HUES48 (cell line): ENCODE measurements at regions not wholly inside any gene's neighbourhood (a gene's known extent, or its start where the extent isn't known, plus 50 kb on each side); places are given as distances from the start of the nearest gene placed in this dataset.

ENCODE experiments used
- H3K27ac ChIP-seq: one replicate; pipeline ENCODE4 v1.7.0; 2013; ENCODE audit warnings: low read depth, low read length, inconsistent platforms
- H3K27me3 ChIP-seq: 2 replicates; pipeline ENCODE4 v1.6.1; 2013; ENCODE audit warnings: mild to moderate bottlenecking, low read length; ENCODE audit not compliant: control insufficient read depth, insufficient read depth
- H3K36me3 ChIP-seq: 2 replicates; pipeline ENCODE4 v1.6.1; 2013; ENCODE audit warnings: low read length; ENCODE audit not compliant: control insufficient read depth, insufficient read depth
- H3K4me1 ChIP-seq: 2 replicates; pipeline ENCODE4 v1.6.1; 2013; ENCODE audit warnings: mild to moderate bottlenecking, low read length; ENCODE audit not compliant: control insufficient read depth, insufficient read depth
- H3K4me3 ChIP-seq: 2 replicates; pipeline ENCODE4 v1.5.1; 2013; ENCODE audit warnings: mild to moderate bottlenecking, low read depth, low read length
- H3K9ac ChIP-seq: 2 replicates; pipeline ENCODE4 v1.6.1; 2013; ENCODE audit warnings: mild to moderate bottlenecking, low read depth, low read length, moderate library complexity
- H3K9me3 ChIP-seq: 2 replicates; pipeline ENCODE4 v1.6.1; 2013; ENCODE audit warnings: low read length; ENCODE audit not compliant: control insufficient read depth, insufficient read depth

GRCh38 chr14:76948213-76948947 is 80.1 kb downstream of the IRF2BPL start:
- H3K36me3 ChIP-seq = no peaks in the 10 kb centered on the region
- peaks cover 22% of the 10 kb centered on the region for H3K4me1 ChIP-seq
- H3K9me3 ChIP-seq = no peaks in the 10 kb centered on the region
- H3K27me3 ChIP-seq = no peaks in the 10 kb centered on the region
- H3K4me3 ChIP-seq = 0 out of 2 replicates have a peak overlapping the region, but pooled peaks have one; percentile 43
- peak overlapping the region; percentile 23; the same call in 1 of the 2 replicates for H3K9ac ChIP-seq
- peak overlapping the region; percentile 89 for H3K27ac ChIP-seq

GRCh38 chr14:76947838-76948184 is 80.7 kb downstream of the IRF2BPL start:
- peak overlapping the region; percentile 23; the same call in 1 of the 2 replicates for H3K9ac ChIP-seq
- H3K27me3 ChIP-seq = no peaks in the 10 kb centered on the region
- H3K36me3 ChIP-seq = no peaks in the 10 kb centered on the region
- peak overlapping the region; percentile 43; the same call in 1 of the 2 replicates for H3K4me3 ChIP-seq
- peak overlapping the region; percentile 89 for H3K27ac ChIP-seq
- H3K4me1 ChIP-seq = peaks cover 19% of the 10 kb centered on the region
- H3K9me3 ChIP-seq = no peaks in the 10 kb centered on the region

GRCh38 chr14:76947078-76947837 is 81.2 kb downstream of the IRF2BPL start:
- H3K27me3 ChIP-seq = no peaks in the 10 kb centered on the region
- no peaks in the 10 kb centered on the region for H3K36me3 ChIP-seq
- H3K4me3 ChIP-seq = peak overlapping the region; percentile 43; the same call in 1 of the 2 replicates
- 0 out of 2 replicates have a peak overlapping the region, but pooled peaks have one; percentile 3 for H3K9ac ChIP-seq
- peaks cover 19% of the 10 kb centered on the region for H3K4me1 ChIP-seq
- peak overlapping the region; percentile 89 for H3K27ac ChIP-seq
- no peaks in the 10 kb centered on the region for H3K9me3 ChIP-seq

GRCh38 chr14:76946753-76947077 is 81.8 kb downstream of the IRF2BPL start:
- H3K4me3 ChIP-seq = no peak overlapping the region
- 0 out of 2 replicates have a peak overlapping the region, but pooled peaks have one; percentile 3 for H3K9ac ChIP-seq
- no peaks in the 10 kb centered on the region for H3K9me3 ChIP-seq
- peak overlapping the region; percentile 89 for H3K27ac ChIP-seq
- peaks cover 19% of the 10 kb centered on the region for H3K4me1 ChIP-seq
- H3K36me3 ChIP-seq = no peaks in the 10 kb centered on the region
- H3K27me3 ChIP-seq = no peaks in the 10 kb centered on the region

GRCh38 chr14:76943072-76943471 is 85.4 kb downstream of the IRF2BPL start:
- H3K4me3 ChIP-seq = no peak overlapping the region
- H3K4me1 ChIP-seq = peaks cover 18% of the 10 kb centered on the region
- H3K27me3 ChIP-seq = no peaks in the 10 kb centered on the region
- no peak overlapping the region for H3K27ac ChIP-seq
- H3K36me3 ChIP-seq = no peaks in the 10 kb centered on the region
- no peak overlapping the region for H3K9ac ChIP-seq
- H3K9me3 ChIP-seq = no peaks in the 10 kb centered on the region

GRCh38 chr14:76941946-76942805 is 86.3 kb downstream of the IRF2BPL start:
- no peak overlapping the region for H3K4me3 ChIP-seq
- no peak overlapping the region for H3K27ac ChIP-seq
- H3K9me3 ChIP-seq = no peaks in the 10 kb centered on the region
- H3K4me1 ChIP-seq = peaks cover 11% of the 10 kb centered on the region
- no peak overlapping the region for H3K9ac ChIP-seq
- H3K27me3 ChIP-seq = no peaks in the 10 kb centered on the region
- no peaks in the 10 kb centered on the region for H3K36me3 ChIP-seq

GRCh38 chr14:76941544-76941943 is 87.0 kb downstream of the IRF2BPL start:
- no peak overlapping the region for H3K9ac ChIP-seq
- H3K27ac ChIP-seq = no peak overlapping the region
- peaks cover 5% of the 10 kb centered on the region for H3K4me1 ChIP-seq
- H3K27me3 ChIP-seq = no peaks in the 10 kb centered on the region
- no peaks in the 10 kb centered on the region for H3K9me3 ChIP-seq
- H3K4me3 ChIP-seq = no peak overlapping the region
- H3K36me3 ChIP-seq = no peaks in the 10 kb centered on the region

GRCh38 chr14:76940021-76940760 is 88.3 kb downstream of the IRF2BPL start:
- no peaks in the 10 kb centered on the region for H3K36me3 ChIP-seq
- no peak overlapping the region for H3K4me3 ChIP-seq
- H3K27me3 ChIP-seq = no peaks in the 10 kb centered on the region
- no peak overlapping the region for H3K27ac ChIP-seq
- peaks cover 8% of the 10 kb centered on the region; the same call in 1 of the 2 replicates for H3K4me1 ChIP-seq
- H3K9ac ChIP-seq = no peak overlapping the region
- H3K9me3 ChIP-seq = no peaks in the 10 kb centered on the region

- Histone ChIP-seq H3K4me3 (no peak overlapping the region), H3K4me1 (peaks cover 8% of the 10 kb centered on the region; the same call in 1 of the 2 replicates), H3K27ac (no peak overlapping the region), H3K27me3 (no peaks in the 10 kb centered on the region), H3K9me3 (no peaks in the 10 kb centered on the region), H3K36me3 (no peaks in the 10 kb centered on the region), H3K9ac (no peak overlapping the region)
These were observed 89.3 kb downstream of the IRF2BPL start for GRCh38 chr14:76939015-76939742.

GRCh38 chr14:76938092-76938500 is 90.4 kb downstream of the IRF2BPL start:
- Histone ChIP-seq H3K9ac (no peak overlapping the region), H3K36me3 (no peaks in the 10 kb centered on the region), H3K27ac (no peak overlapping the region), H3K9me3 (no peaks in the 10 kb centered on the region), H3K4me3 (no peak overlapping the region), H3K4me1 (peaks cover 8% of the 10 kb centered on the region; the same call in 1 of the 2 replicates), H3K27me3 (no peaks in the 10 kb centered on the region)
